Transverse colon (tissue), 4 donors: ENCODE measurements at regions not wholly inside any gene's neighbourhood (a gene's known extent, or its start where the extent isn't known, plus 50 kb on each side); places are given as distances from the start of the nearest gene placed in this dataset.

Source experiments
- EP300 ChIP-seq: sonication (generic); formaldehyde crosslinking; IDR thresholded peaks from one replicate; pipeline ENCODE4 v1.6.1; 2017; ENCODE audit warnings: antibody characterized with exemption, low read depth
- POLR2A ChIP-seq: fragments of 450-650 bp; IDR thresholded peaks from one replicate; pipeline ENCODE4 v1.6.1; 2016; ENCODE audit warnings: antibody characterized with exemption, mild to moderate bottlenecking, moderate library complexity
- POLR2AphosphoS5 ChIP-seq, 3 donors: sonication (generic); formaldehyde crosslinking; IDR thresholded peaks; one replicate each; pipeline ENCODE4 v1.6.1; 2016; ENCODE audit warnings: antibody characterized with exemption in 3 of 3
- TF ChIP-seq, protein P1 (sequence below), 5 experiments: fragments of 200-600 bp in 3 of 5; fragments of 450-650 bp in 2 of 5; sonication (generic) in 3 of 5; IDR thresholded peaks; 1 replicate in 2 of 5; 2 replicates in 3 of 5; pipeline ENCODE4 v1.5.1; 2016 to 2017; ENCODE audit warnings: antibody characterized with exemption in 5 of 5, inconsistent platforms in 3 of 5, mild to moderate bottlenecking in 2 of 5, moderate library complexity in 1 of 5

GRCh38 chr3:99212969-99213368 is 311.5 kb upstream of the DCBLD2 start:
- TF ChIP-seq, protein P1, sequence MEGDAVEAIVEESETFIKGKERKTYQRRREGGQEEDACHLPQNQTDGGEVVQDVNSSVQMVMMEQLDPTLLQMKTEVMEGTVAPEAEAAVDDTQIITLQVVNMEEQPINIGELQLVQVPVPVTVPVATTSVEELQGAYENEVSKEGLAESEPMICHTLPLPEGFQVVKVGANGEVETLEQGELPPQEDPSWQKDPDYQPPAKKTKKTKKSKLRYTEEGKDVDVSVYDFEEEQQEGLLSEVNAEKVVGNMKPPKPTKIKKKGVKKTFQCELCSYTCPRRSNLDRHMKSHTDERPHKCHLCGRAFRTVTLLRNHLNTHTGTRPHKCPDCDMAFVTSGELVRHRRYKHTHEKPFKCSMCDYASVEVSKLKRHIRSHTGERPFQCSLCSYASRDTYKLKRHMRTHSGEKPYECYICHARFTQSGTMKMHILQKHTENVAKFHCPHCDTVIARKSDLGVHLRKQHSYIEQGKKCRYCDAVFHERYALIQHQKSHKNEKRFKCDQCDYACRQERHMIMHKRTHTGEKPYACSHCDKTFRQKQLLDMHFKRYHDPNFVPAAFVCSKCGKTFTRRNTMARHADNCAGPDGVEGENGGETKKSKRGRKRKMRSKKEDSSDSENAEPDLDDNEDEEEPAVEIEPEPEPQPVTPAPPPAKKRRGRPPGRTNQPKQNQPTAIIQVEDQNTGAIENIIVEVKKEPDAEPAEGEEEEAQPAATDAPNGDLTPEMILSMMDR (IDR thresholded peaks at IDR 0.05) = no peak
- no peak for TF ChIP-seq EP300
- no peak for TF ChIP-seq POLR2AphosphoS5 (IDR thresholded peaks at IDR 0.05)
- no peak for TF ChIP-seq POLR2A
